ENCODE measurements at regions not wholly inside any gene's neighbourhood (a gene's known extent, or its start where the extent isn't known, plus 50 kb on each side); places are given as distances from the start of the nearest gene placed in this dataset.

DNA sequence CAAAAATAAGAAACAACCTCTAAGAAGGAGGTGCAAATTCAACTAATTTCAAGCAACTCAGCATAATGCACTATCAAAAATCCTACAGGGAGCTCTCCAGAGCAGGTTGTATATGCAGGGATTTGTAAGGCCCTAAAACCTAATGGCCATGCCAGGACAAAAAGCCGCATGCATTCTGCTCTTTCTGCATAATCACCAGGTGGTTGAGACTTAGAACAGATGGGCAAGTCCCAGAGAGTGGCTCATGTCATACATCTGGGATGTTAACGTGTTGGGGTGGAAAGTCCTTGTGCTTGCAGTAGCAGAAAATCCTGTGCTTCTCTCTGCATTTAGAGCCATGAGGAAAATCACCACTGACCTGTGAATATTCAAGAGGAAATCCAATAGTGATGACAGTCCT is 1002.9 kb downstream of the AGBL1 start:
- no peak overlapping the region for H3K18ac ChIP-seq (ENCODE audit: low read depth, low read length)
- no peak overlapping the region for H2AK5ac ChIP-seq (ENCODE audit: low read depth, low read length)
- ATAC-seq (ENCODE audit: low read depth): no peak
- ChIA-PET CTCF (no interaction called here), POLR2A (ENCODE audit: unreplicated experiment) (no interaction called here)
- H4K8ac ChIP-seq (ENCODE audit: low read depth in 2 of 2, low read length in 2 of 2): no peak overlapping the region
- no peak overlapping the region for H4K5ac ChIP-seq (ENCODE audit: low read depth, low read length)
- no peaks in the 10 kb centered on the region for H3K9me1 ChIP-seq (ENCODE audit: insufficient read depth, low read length)
- H3K14ac ChIP-seq (replicated peaks; ENCODE audit: low read depth, low read length): no peak overlapping the region
- dilution Hi-C loops (cut with HindIII; ENCODE audit: low sequenced_read_pairs, unreplicated experiment) (no loop called here), intact Hi-C loops (cut with micrococcal nuclease) (no loop called here), in situ Hi-C loops (cut with MboI; ENCODE audit: low sequenced_read_pairs) (no loop called here)
- H3K9ac ChIP-seq (ENCODE audit: low read depth, low read length): no peak overlapping the region
- no peak overlapping the region for H3K56ac ChIP-seq (ENCODE audit: extremely low read depth, insufficient read depth, low read length)
- no peak overlapping the region for H3K27ac ChIP-seq (ENCODE audit: insufficient read depth, low read length)
- H3K9me3 ChIP-seq (ENCODE audit: control insufficient read depth, insufficient read depth, low read length): peaks cover 17% of the 10 kb centered on the region
- no peak overlapping the region for H3K4me2 ChIP-seq (ENCODE audit: low read depth, low read length)
- no TSS peak for BruUV-seq (replicated peaks)
- WGBS, 2 experiments (ENCODE audit: extremely low coverage in 2 of 2, insufficient read length in 1 of 2): no CpG with 5 or more reads among the region's 2 CpGs
- no peak overlapping the region for H2BK120ac ChIP-seq (ENCODE audit: low read depth, low read length)
- no peak overlapping the region for H2BK5ac ChIP-seq (ENCODE audit: low read depth, low read length, poor library complexity, severe bottlenecking)
- no peak overlapping the region for H2AFZ ChIP-seq (replicated peaks; ENCODE audit: low read length, poor library complexity)
- H4K20me1 ChIP-seq (ENCODE audit: insufficient read depth, low read length): no peaks in the 10 kb centered on the region
- H2AK9ac ChIP-seq (replicated peaks; ENCODE audit: low read depth, low read length, poor library complexity): no peak overlapping the region
- no peak overlapping the region for H3K23ac ChIP-seq (ENCODE audit: low read depth, low read length)
- no peak for DNase-seq
- no peak overlapping the region for H2BK15ac ChIP-seq (ENCODE audit: low read depth, low read length)
- no peaks in the 10 kb centered on the region for H3K79me1 ChIP-seq (ENCODE audit: low read depth in 1 of 2, low read length in 2 of 2)
- H4K91ac ChIP-seq (ENCODE audit: insufficient read depth, low read depth, low read length): no peak overlapping the region
- no peak overlapping the region for H2BK20ac ChIP-seq (ENCODE audit: low read depth, low read length)
- H3K36me3 ChIP-seq (ENCODE audit: control insufficient read depth, insufficient read depth, low read length): no peaks in the 10 kb centered on the region
- TF ChIP-seq SMC3 (IDR thresholded peaks at IDR 0.05; ENCODE audit: low read depth, low read length): no peak
- TF ChIP-seq RFX5 (IDR thresholded peaks at IDR 0.05; ENCODE audit: low read depth, low read length): no peak
- TF ChIP-seq, protein P1, sequence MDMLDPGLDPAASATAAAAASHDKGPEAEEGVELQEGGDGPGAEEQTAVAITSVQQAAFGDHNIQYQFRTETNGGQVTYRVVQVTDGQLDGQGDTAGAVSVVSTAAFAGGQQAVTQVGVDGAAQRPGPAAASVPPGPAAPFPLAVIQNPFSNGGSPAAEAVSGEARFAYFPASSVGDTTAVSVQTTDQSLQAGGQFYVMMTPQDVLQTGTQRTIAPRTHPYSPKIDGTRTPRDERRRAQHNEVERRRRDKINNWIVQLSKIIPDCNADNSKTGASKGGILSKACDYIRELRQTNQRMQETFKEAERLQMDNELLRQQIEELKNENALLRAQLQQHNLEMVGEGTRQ (IDR thresholded peaks at IDR 0.05; ENCODE audit: low read depth, low read length): no peak
- TF ChIP-seq NFE2L2 (IDR thresholded peaks at IDR 0.05; ENCODE audit: low read depth, low read length): no peak
- no peak for TF ChIP-seq CHD1 (IDR thresholded peaks at IDR 0.05; ENCODE audit: low read depth, low read length)
- TF ChIP-seq RCOR1 (IDR thresholded peaks at IDR 0.05; ENCODE audit: insufficient replicate concordance, low read length): no peak
- TF ChIP-seq MAZ (IDR thresholded peaks at IDR 0.05; ENCODE audit: borderline replicate concordance, low read depth, low read length): no peak
- H3K27me3 ChIP-seq (ENCODE audit: control insufficient read depth, insufficient read depth, low read length): no peaks in the 10 kb centered on the region
- H3K4me3 ChIP-seq (ENCODE audit: insufficient read depth, low read depth, low read length): no peak overlapping the region
- no peaks in the 10 kb centered on the region for H3K4me1 ChIP-seq (ENCODE audit: control insufficient read depth, insufficient read depth, low read length)
- H3K4ac ChIP-seq (ENCODE audit: low read depth, low read length): no peak overlapping the region
